ENCODE measurements at regions not wholly inside any gene's neighbourhood (a gene's known extent, or its start where the extent isn't known, plus 50 kb on each side); places are given as distances from the start of the nearest gene placed in this dataset.
A peak's percentile ranks its signal among the peaks of the same experiment; 100 is the strongest.

DNA sequence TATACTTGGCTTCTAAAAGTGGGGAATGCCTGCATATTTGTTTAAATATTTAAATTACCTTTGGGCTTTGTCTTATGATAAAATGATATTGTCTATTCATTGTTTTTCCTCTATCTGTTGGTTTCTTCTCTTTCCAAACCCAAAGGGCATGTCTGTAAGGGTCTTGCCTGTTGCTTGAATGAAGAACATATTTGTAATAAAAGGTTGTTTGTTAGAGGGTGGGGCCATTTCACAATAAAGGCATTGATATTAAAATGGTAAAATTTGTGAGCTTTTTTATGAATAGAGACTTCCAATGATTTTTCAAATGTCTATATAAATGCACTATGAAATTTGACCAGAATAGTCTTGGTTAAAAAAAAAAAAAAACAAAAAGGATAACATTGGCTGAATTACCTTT, 105.2 kb downstream of the DKK1 start:
- Mint-ChIP-seq H3K27me3 (no peaks in the 10 kb centered on the region), H3K36me3 (no peaks in the 10 kb centered on the region), H3K9me3 (no peaks in the 10 kb centered on the region), H3K27ac (no peak overlapping the region), H3K4me1 (no peaks in the 10 kb centered on the region), H3K4me3 (no peak overlapping the region)
- DNase-seq (no peak), ATAC-seq (replicated peaks) (no peak)

DNA sequence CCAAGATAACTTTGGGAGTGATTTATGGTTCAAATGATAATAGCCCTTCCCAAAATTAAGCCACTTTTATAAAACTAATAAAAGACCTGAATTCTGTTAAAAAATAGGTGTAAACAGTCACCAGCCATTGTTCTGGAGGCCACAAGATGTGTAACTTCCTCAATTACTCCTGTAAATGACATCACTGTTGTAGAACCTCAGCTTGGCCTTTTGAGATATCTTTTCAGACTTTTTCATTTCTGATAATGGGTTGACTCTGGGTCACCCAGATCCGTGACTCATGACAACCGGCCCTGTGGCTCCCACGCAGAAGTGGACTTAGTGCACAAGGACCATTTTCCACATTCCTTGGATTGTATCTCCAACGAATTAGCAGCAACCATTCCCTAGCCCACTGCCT, 106.6 kb downstream of the DKK1 start:
- DNase-seq (no peak), ATAC-seq (replicated peaks) (peak in 1 of 2 donors; percentile 31)
- Mint-ChIP-seq H3K4me1 (no peaks in the 10 kb centered on the region), H3K9me3 (no peaks in the 10 kb centered on the region), H3K36me3 (no peaks in the 10 kb centered on the region), H3K27ac (no peak overlapping the region), H3K4me3 (no peak overlapping the region), H3K27me3 (no peaks in the 10 kb centered on the region)

DNA sequence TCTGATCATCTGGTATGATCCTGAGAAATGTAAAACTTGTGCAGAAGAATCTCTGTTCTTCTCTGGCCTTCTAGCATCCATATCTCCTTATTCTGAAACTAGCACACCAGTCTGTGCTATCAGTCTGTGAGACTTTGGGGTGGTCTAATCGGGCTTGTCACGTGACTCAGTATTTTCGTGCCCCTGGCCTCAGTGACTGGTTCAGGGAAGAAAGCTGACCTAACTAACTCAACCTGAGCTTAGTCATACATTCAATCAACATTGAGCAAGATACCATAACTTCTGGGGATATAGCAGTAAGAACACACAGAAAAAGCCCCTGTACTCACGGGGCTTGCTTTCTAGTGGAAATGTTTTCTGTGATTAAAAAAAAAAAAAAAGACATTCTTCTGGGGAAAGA, 109.3 kb downstream of the DKK1 start:
- Mint-ChIP-seq H3K4me1 (no peaks in the 10 kb centered on the region), H3K4me3 (no peak overlapping the region), H3K27ac (no peak overlapping the region), H3K9me3 (no peaks in the 10 kb centered on the region), H3K36me3 (no peaks in the 10 kb centered on the region), H3K27me3 (no peaks in the 10 kb centered on the region)
- DNase-seq (no peak), ATAC-seq (replicated peaks) (no peak)

DNA sequence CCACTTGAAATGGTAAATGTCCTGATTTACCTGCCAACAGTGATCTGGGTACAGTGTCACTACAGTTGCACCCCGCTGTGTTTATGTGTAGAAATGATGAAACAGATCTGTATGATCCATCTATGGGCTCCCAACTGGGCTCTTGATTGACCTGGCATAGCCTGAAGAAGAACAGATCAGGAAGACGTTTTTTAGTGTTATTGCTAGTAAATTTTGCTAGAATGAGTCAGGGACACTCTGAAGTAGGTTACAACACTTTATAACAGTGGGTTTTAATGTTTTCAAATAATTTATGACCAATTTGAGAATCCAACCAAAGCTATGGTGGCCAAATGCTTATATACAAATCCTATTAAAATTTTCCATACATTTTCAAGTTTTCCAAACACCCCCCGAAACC, 110.3 kb downstream of the DKK1 start:
- no peaks in the 10 kb centered on the region for H3K4me1 Mint-ChIP-seq
- H3K9me3 Mint-ChIP-seq = no peaks in the 10 kb centered on the region
- H3K27ac Mint-ChIP-seq = no peak overlapping the region
- ATAC-seq (replicated peaks) (no peak), DNase-seq (no peak)
- no peaks in the 10 kb centered on the region for H3K36me3 Mint-ChIP-seq
- no peaks in the 10 kb centered on the region for H3K27me3 Mint-ChIP-seq
- no peak overlapping the region for H3K4me3 Mint-ChIP-seq

DNA sequence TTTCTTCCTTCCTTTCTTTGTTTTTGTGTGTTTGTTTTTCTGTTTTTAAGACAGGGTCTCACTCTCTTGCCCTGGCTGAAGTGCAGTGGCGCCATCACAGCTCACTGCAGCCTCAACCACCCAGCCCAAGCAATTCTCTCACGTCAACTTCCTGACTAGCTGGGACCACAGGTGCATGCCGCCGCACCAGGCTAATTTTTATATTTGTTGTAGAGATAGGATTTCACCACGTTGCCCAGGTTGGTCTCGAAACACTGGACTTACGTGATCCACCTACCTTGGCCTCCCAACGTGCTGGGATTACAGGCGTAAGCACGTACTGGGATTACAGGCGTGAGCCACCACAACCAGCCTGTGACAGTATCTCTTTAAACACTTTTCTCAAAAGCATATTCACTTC, 120.7 kb downstream of the DKK1 start:
- no peaks in the 10 kb centered on the region for H3K36me3 Mint-ChIP-seq

DNA sequence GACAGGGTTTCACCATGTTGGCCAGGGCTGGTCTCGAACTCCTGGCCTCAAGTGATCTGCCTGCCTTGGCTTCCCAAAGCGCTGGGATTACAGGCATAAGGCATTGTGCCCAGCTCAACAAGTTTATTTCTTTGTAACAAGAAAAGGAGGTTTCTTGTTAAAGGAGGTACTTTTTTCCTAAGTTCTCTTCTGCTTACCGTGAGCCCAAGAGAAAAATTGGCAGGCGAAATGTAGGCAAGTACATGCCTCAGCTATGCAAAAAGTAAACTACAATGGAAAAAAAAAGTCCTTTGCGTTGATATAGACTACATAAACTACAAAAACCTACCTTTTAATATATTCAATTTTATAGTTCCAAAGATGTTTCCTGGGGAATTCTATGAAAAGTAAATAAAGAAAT, 122.6 kb downstream of the DKK1 start:
- DNase-seq = no peak
- H3K36me3 Mint-ChIP-seq = no peaks in the 10 kb centered on the region
- no peak overlapping the region for H3K4me3 Mint-ChIP-seq
- H3K27me3 Mint-ChIP-seq = no peaks in the 10 kb centered on the region
- H3K27ac Mint-ChIP-seq = no peak overlapping the region
- no peak for ATAC-seq (replicated peaks)
- H3K9me3 Mint-ChIP-seq = no peaks in the 10 kb centered on the region
- H3K4me1 Mint-ChIP-seq = peaks cover 0 to 5% of the 10 kb centered on the region in 2 donors

More for the DNA sequence above, 120.7 kb downstream of the DKK1 start:
- DNase-seq (no peak), ATAC-seq (replicated peaks) (no peak)
- Mint-ChIP-seq H3K27me3 (no peaks in the 10 kb centered on the region), H3K4me3 (no peak overlapping the region), H3K9me3 (no peaks in the 10 kb centered on the region), H3K27ac (no peak overlapping the region), H3K4me1 (peaks cover 0 to 5% of the 10 kb centered on the region in 2 donors)

DNA sequence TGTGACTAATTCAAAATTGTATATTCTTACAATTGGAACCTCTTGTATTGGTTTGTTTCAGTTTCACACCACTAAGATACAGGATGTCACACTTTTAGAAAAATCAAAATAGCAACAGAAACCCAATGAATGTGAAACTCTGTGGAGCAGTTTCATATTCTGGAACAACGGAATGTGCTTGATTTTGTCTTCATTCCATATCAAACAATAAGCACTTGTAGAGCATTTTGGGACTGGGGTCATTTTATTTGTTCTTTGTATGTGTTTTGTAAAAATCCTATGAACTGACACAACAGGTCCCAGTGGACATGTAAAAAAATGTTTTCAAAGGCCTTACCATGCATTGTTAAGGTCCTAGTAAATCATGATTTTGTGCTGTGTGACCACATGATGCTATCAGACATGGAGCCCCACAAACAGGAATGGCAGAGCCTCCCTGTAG, 123.1 kb downstream of the DKK1 start:
- DNase-seq (no peak), ATAC-seq (replicated peaks) (no peak)
- Mint-ChIP-seq H3K4me1 (peaks cover 0 to 5% of the 10 kb centered on the region in 2 donors), H3K9me3 (no peaks in the 10 kb centered on the region), H3K27me3 (no peaks in the 10 kb centered on the region), H3K27ac (no peak overlapping the region), H3K4me3 (no peak overlapping the region), H3K36me3 (no peaks in the 10 kb centered on the region)

DNA sequence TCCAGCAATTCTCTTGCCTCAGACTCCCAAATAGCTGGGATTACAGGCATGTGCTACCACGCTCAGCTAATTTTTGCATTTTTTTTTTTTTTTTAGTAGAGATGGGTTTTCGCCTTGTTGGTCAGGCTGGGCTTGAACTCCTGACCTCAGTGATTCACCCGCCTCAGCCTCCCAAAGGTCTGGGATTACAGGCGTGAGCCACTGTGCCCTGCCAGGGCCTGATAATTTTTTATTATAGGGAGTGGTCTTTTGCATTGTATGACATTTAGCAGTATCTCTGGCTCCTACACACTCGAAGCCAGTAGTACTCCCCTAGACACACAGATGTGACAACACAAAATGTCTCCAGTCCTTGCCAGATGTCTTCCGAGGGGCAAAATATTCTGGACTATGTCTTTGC, 124.0 kb downstream of the DKK1 start:
- DNase-seq = no peak
- no peak overlapping the region for H3K27ac Mint-ChIP-seq
- H3K36me3 Mint-ChIP-seq = no peaks in the 10 kb centered on the region
- peaks cover 0 to 5% of the 10 kb centered on the region in 2 donors for H3K4me1 Mint-ChIP-seq
- no peaks in the 10 kb centered on the region for H3K27me3 Mint-ChIP-seq
- H3K4me3 Mint-ChIP-seq = no peak overlapping the region
- ATAC-seq (replicated peaks) = no peak
- H3K9me3 Mint-ChIP-seq = no peaks in the 10 kb centered on the region

DNA sequence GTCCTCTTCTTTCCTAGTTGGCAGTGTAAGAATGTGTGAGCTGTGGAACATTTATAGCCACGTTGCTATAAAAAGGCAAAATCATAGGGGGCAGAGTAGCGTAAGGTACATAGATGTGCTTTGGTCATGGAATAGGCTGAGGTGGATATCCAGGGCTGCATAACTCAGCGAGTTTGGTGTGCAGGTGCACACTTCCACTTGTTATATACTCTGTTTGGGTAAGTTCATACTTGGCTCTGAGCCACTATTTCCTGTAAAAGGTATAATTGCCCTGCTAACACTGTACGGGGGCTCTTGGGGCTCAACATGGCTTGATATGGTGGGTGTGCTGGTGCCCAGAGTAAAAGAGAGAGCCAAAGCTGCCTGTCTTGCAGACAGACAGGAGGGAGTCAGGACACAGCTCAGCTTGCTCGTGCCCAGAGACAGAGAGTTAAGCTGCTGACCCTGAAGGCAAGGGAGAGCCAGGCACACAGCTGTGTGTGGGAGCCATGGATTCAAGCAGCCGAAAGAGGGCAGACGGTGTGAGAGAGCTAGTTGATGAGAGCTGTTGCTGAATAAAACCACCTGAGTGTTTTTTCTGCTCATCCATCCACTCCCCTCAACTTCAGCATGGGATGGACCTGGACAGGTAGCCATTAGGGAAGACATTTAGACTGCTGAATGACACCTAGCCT, 126.7 kb downstream of the DKK1 start:
- H3K27ac Mint-ChIP-seq = no peak overlapping the region
- H3K4me3 Mint-ChIP-seq = no peak overlapping the region
- H3K4me1 Mint-ChIP-seq = peaks cover 0 to 5% of the 10 kb centered on the region in 2 donors
- no peak for DNase-seq
- H3K27me3 Mint-ChIP-seq = no peaks in the 10 kb centered on the region
- no peaks in the 10 kb centered on the region for H3K36me3 Mint-ChIP-seq
- H3K9me3 Mint-ChIP-seq = no peaks in the 10 kb centered on the region
- peak in 1 of 2 donors; percentile 5 for ATAC-seq (replicated peaks)

DNA sequence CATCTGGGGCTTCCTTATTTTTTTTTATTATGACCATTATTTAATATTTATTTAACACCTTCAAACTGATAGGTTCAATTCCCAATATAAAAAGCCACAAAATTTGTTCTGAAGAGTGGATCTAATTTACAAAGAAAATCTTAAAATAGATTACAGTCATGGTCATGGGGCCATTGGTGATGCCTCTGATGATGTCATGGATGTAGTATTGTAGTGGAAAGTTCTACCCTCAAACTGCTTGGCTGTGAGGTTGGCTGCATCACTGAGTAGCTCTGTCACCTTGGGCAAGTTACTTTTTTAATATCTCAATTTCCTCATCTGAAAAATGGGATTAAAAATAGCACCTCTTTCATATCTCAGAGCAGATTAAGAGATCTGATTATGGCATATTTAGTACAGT, 128.5 kb downstream of the DKK1 start:
- Mint-ChIP-seq H3K27me3 (no peaks in the 10 kb centered on the region), H3K36me3 (no peaks in the 10 kb centered on the region), H3K27ac (no peak overlapping the region), H3K4me1 (peaks cover 0 to under 1% of the 10 kb centered on the region in 2 donors), H3K4me3 (no peak overlapping the region), H3K9me3 (no peaks in the 10 kb centered on the region)
- ATAC-seq (replicated peaks) = peak; percentile 61 to 76
- no peak for DNase-seq

DNA sequence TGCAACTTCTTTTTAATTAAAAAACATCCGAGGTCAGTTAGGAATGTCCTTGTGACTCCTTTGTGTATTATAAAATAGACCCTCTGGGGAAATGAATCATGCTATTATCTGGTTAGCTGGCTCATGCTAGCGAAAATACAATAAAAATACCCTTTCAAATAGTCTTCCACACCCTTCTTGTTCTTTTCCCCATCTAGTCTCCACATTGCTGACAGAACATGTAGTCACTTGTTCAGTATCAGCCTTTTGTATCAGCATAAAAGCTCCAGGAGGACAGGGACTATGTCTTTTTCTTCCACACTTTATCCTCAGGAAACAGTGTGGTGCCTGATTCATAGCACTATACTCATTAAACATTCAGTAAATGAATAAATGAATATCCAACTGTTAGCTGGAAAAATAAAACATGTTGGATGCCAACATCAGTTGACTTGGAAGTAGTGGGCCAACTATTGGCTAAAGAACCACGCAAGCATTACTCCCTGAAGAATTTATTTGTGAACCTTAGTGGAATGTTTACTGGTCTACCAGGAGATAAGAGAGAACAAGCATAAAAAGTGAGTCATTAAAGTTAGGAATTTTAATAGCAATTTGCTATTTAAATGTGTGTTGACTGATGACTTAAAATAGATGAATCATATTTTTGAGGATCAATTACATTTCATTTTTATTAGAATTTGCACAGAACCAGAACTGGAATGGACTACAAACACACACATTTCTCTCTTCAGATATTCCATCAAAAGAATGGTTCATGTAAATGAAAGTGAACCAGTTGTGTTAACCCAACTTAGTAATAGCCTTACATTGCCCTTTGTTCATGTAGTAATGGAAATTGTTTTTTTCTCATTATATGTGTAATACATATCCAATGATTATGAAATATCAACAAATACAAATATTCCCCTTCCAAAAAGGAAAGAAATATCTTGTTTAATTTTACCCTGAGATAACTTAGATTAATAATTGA, 129.6 kb downstream of the DKK1 start:
- no peak for ATAC-seq (replicated peaks)
- H3K36me3 Mint-ChIP-seq = no peaks in the 10 kb centered on the region
- H3K27me3 Mint-ChIP-seq = no peaks in the 10 kb centered on the region
- H3K27ac Mint-ChIP-seq = no peak overlapping the region
- no peak overlapping the region for H3K4me3 Mint-ChIP-seq
- H3K9me3 Mint-ChIP-seq = no peaks in the 10 kb centered on the region
- H3K4me1 Mint-ChIP-seq = no peaks in the 10 kb centered on the region
- no peak for DNase-seq

DNA sequence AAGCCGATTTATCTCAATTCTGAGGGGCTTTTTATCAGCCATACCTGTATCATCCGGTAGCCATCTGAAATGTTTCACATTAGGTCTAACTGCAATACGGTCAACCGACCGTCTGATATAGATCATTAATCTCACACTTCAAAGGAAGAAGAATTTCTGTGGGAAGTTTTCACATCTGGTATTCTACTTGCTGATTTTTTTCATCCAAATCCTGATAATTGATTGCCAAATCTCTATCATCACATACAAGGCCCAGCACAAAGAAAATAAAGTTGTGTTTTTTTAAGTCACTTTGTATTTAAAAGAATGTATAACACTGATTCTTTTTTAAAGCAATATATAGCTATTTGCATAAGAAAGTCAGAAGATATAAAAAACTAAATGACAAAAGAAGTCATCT, 132.3 kb downstream of the DKK1 start:
- Mint-ChIP-seq H3K36me3 (no peaks in the 10 kb centered on the region), H3K27ac (no peak overlapping the region), H3K27me3 (no peaks in the 10 kb centered on the region), H3K4me3 (no peak overlapping the region), H3K9me3 (no peaks in the 10 kb centered on the region), H3K4me1 (no peaks in the 10 kb centered on the region)
- DNase-seq (no peak), ATAC-seq (replicated peaks) (no peak)

DNA sequence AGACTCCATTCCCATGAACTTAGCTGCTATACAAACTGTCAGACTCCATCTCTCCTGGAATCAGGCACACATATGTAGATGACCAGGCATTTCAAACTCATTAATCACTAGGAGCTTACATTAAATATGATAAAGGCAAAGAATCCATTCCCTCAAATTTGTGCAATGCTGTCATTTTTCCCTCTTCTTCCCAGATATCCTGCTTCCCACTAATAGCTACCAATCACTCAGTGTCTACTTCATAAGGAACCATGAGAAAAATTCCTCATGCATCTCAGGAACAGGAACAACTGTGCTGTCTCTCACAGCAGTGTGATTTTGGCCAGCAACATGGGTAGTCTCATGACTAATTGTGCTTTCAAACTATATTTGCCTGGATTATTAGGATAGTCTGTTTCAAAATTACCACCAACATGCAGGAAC, 133.9 kb downstream of the DKK1 start:
- Mint-ChIP-seq H3K27ac (no peak overlapping the region), H3K4me3 (no peak overlapping the region), H3K27me3 (no peaks in the 10 kb centered on the region), H3K4me1 (no peaks in the 10 kb centered on the region), H3K36me3 (no peaks in the 10 kb centered on the region), H3K9me3 (no peaks in the 10 kb centered on the region)
- ATAC-seq (replicated peaks) (no peak), DNase-seq (no peak)

DNA sequence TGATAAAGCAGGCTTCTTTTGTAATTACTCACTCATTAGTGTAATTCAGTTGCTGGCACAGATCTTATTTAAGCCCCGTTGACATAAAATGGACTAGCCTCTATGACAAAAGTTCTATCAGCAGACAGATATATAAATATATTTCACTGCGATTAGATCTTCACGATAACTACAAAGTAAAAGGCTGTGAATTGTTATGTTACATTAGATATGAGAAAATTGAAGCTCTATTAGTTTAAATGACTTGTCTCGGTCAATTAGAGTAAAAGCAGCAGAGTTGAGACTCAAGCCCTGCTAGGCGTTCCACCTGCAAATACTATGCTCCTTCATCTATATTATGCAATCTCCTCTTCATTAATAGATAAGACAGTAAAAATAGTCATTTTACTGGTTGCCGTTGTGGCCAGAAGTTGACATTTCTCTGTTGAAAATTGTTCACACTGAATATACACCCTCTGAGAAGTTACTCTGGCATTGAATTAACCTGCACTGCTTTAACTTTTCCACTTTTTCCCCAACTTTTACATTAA, 136.7 kb downstream of the DKK1 start:
- Mint-ChIP-seq H3K27ac (no peak overlapping the region), H3K27me3 (no peaks in the 10 kb centered on the region), H3K4me1 (no peaks in the 10 kb centered on the region), H3K36me3 (no peaks in the 10 kb centered on the region), H3K4me3 (no peak overlapping the region), H3K9me3 (no peaks in the 10 kb centered on the region)
- no peak for ATAC-seq (replicated peaks)
- DNase-seq = no peak

DNA sequence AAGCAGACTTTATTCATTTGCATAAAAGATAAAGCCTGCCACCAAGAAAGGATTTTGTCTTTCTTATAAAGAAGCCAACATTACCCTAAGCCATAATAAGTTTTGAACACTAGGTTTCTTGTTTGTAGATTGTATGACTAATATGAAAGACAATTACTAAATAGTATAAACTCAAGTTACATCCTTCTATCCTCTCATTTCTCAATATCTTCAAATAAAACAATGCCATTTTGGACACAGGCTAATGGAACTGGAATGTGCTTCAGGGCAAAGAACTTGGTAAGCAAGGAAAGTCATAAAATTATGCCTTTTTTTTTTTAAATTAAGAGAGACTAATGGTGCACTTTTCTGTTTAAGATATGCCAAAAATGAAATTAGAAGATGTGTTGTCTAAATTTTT, 137.7 kb downstream of the DKK1 start:
- no peak overlapping the region for H3K4me3 Mint-ChIP-seq
- no peaks in the 10 kb centered on the region for H3K27me3 Mint-ChIP-seq
- H3K4me1 Mint-ChIP-seq = no peaks in the 10 kb centered on the region
- no peak for DNase-seq
- no peak for ATAC-seq (replicated peaks)
- no peaks in the 10 kb centered on the region for H3K9me3 Mint-ChIP-seq
- no peaks in the 10 kb centered on the region for H3K36me3 Mint-ChIP-seq
- no peak overlapping the region for H3K27ac Mint-ChIP-seq
